ENCODE measurements at regions not wholly inside any gene's neighbourhood (a gene's known extent, or its start where the extent isn't known, plus 50 kb on each side); places are given as distances from the start of the nearest gene placed in this dataset.

- no peak overlapping the region for H3K4me3 ChIP-seq
- TF ChIP-seq EP300 (IDR thresholded peaks at IDR 0.05) (no peak), POLR2AphosphoS5 (IDR thresholded peaks at IDR 0.05) (no peak), POLR2A (IDR thresholded peaks at IDR 0.05) (no peak), CTCF (IDR thresholded peaks at IDR 0.05) (no peak)
- H3K9me3 ChIP-seq: no peaks in the 10 kb centered on the region
- DNase-seq (no peak), ATAC-seq (ENCODE audit: low FRiP score in 2 of 2) (no peak)
- H3K27ac ChIP-seq: no peak overlapping the region
- no peaks in the 10 kb centered on the region for H3K36me3 ChIP-seq
- H3K27me3 ChIP-seq: no peaks in the 10 kb centered on the region
- no peaks in the 10 kb centered on the region for H3K4me1 ChIP-seq
Measured at GRCh38 chr1:239590556-239590955, 204.2 kb downstream of the CHRM3 start.

DNA sequence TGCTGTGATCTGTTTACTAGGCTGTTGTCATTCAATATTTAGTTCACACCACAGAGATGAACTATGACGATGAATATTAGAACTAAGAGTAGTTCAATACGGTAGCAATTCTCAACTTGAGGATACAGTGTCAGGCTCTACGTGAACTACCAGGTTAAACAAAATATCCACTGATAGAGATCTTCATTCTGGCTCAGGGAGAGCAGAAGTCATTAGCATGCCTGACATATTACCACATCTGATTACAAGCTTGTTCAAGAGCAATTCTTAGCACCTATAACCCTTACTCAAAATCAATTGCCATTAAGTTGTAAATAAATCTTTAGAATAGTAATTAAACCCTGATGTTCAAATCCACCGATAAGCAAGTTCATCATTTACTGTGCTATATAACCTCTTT lies 207.2 kb downstream of the CHRM3 start:
- Histone ChIP-seq H3K9me3 (no peaks in the 10 kb centered on the region), H3K27me3 (no peaks in the 10 kb centered on the region), H3K4me1 (no peaks in the 10 kb centered on the region), H3K4me3 (no peak overlapping the region), H3K36me3 (no peaks in the 10 kb centered on the region), H3K27ac (no peak overlapping the region)
- ATAC-seq (ENCODE audit: low FRiP score in 2 of 2): no peak
- no peak for DNase-seq
- TF ChIP-seq POLR2A (IDR thresholded peaks at IDR 0.05): no peak
- TF ChIP-seq EP300 (IDR thresholded peaks at IDR 0.05): no peak
- TF ChIP-seq POLR2AphosphoS5 (IDR thresholded peaks at IDR 0.05): no peak
- no peak for TF ChIP-seq CTCF (IDR thresholded peaks at IDR 0.05)
- WGBS, 2 donors: 86% methylated on average over 4 of the region's 4 CpGs

- TF ChIP-seq CTCF (IDR thresholded peaks at IDR 0.05) (no peak), POLR2A (IDR thresholded peaks at IDR 0.05) (no peak), POLR2AphosphoS5 (IDR thresholded peaks at IDR 0.05) (no peak), EP300 (IDR thresholded peaks at IDR 0.05) (no peak)
- Histone ChIP-seq H3K9me3 (no peaks in the 10 kb centered on the region), H3K27me3 (no peaks in the 10 kb centered on the region), H3K36me3 (no peaks in the 10 kb centered on the region), H3K4me3 (no peak overlapping the region), H3K4me1 (no peaks in the 10 kb centered on the region), H3K27ac (no peak overlapping the region)
- DNase-seq: no peak
- no peak for ATAC-seq (ENCODE audit: low FRiP score in 2 of 2)
Measured at GRCh38 chr1:239600588-239600987, 214.2 kb downstream of the CHRM3 start.

DNA sequence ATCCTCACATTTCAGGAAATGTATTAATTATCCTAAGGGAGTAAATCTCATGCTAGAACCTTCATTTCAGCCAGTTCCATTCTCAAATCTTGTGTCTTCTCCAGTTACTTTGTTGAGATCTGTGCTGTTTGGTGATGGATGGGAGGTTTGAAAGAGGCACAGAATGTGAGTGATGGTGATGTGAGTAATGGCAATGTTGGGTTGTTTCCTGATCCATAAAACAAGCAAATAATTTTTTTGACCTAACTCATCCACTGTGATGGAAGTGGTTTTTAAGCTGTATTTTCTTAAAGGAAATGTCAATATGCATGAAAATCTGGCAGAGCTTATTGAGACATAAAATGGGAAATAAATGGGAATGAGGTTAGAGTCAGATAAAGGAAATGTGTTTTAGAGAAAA lies 214.7 kb downstream of the CHRM3 start:
- Histone ChIP-seq H3K27me3 (no peaks in the 10 kb centered on the region), H3K9me3 (no peaks in the 10 kb centered on the region), H3K4me3 (no peak overlapping the region), H3K36me3 (no peaks in the 10 kb centered on the region), H3K27ac (no peak overlapping the region), H3K4me1 (no peaks in the 10 kb centered on the region)
- no peak for DNase-seq
- ATAC-seq (ENCODE audit: low FRiP score in 2 of 2): no peak
- TF ChIP-seq CTCF (IDR thresholded peaks at IDR 0.05) (no peak), POLR2AphosphoS5 (IDR thresholded peaks at IDR 0.05) (no peak)

GRCh38 chr1:239603530-239603929 lies 217.2 kb downstream of the CHRM3 start:
- Histone ChIP-seq H3K36me3 (no peaks in the 10 kb centered on the region), H3K4me1 (no peaks in the 10 kb centered on the region), H3K27me3 (no peaks in the 10 kb centered on the region), H3K4me3 (no peak overlapping the region), H3K9me3 (no peaks in the 10 kb centered on the region), H3K27ac (no peak overlapping the region)
- no peak for TF ChIP-seq POLR2AphosphoS5 (IDR thresholded peaks at IDR 0.05)
- no peak for TF ChIP-seq POLR2A (IDR thresholded peaks at IDR 0.05)
- TF ChIP-seq EP300 (IDR thresholded peaks at IDR 0.05): no peak
- no peak for TF ChIP-seq CTCF (IDR thresholded peaks at IDR 0.05)
- no peak for ATAC-seq (ENCODE audit: low FRiP score in 2 of 2)
- 91 to 93% methylated on average over 3 of the region's 3 CpGs for whole genome bisulfite sequencing, 2 donors
- no peak for DNase-seq
